ENCODE measurements at regions not wholly inside any gene's neighbourhood (a gene's known extent, or its start where the extent isn't known, plus 50 kb on each side); places are given as distances from the start of the nearest gene placed in this dataset.

GRCh38 chr6:145323646-145324045 is 411.7 kb downstream of the EPM2A start:
- Mint-ChIP-seq H3K4me1 (ENCODE audit: low read depth) (no peaks in the 10 kb centered on the region), H3K9me3 (no peaks in the 10 kb centered on the region), H3K36me3 (ENCODE audit: low read depth) (no peaks in the 10 kb centered on the region), H3K27ac (no peak overlapping the region), H3K4me3 (no peak overlapping the region), H3K27me3 (no peaks in the 10 kb centered on the region)
- intact Hi-C loops (cut with micrococcal nuclease) = no loop called here
- ChIA-PET CTCF (no interaction called here), POLR2A (no interaction called here)
- TF ChIP-seq, protein P1, sequence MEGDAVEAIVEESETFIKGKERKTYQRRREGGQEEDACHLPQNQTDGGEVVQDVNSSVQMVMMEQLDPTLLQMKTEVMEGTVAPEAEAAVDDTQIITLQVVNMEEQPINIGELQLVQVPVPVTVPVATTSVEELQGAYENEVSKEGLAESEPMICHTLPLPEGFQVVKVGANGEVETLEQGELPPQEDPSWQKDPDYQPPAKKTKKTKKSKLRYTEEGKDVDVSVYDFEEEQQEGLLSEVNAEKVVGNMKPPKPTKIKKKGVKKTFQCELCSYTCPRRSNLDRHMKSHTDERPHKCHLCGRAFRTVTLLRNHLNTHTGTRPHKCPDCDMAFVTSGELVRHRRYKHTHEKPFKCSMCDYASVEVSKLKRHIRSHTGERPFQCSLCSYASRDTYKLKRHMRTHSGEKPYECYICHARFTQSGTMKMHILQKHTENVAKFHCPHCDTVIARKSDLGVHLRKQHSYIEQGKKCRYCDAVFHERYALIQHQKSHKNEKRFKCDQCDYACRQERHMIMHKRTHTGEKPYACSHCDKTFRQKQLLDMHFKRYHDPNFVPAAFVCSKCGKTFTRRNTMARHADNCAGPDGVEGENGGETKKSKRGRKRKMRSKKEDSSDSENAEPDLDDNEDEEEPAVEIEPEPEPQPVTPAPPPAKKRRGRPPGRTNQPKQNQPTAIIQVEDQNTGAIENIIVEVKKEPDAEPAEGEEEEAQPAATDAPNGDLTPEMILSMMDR (IDR thresholded peaks at IDR 0.05) = no peak
- DNase-seq (no peak), ATAC-seq (no peak)

GRCh38 chr6:145327586-145327985 is 407.7 kb downstream of the EPM2A start:
- Mint-ChIP-seq H3K27ac (no peak overlapping the region), H3K36me3 (ENCODE audit: low read depth) (no peaks in the 10 kb centered on the region), H3K4me1 (ENCODE audit: low read depth) (no peaks in the 10 kb centered on the region), H3K27me3 (peaks cover 1% of the 10 kb centered on the region), H3K9me3 (no peaks in the 10 kb centered on the region), H3K4me3 (no peak overlapping the region)
- intact Hi-C loops (cut with micrococcal nuclease) = no loop called here
- DNase-seq = no peak
- TF ChIP-seq, protein P1 (IDR thresholded peaks at IDR 0.05) = no peak
- CTCF ChIA-PET = no interaction called here
- ATAC-seq = no peak
- POLR2A ChIA-PET = no interaction called here

DNA sequence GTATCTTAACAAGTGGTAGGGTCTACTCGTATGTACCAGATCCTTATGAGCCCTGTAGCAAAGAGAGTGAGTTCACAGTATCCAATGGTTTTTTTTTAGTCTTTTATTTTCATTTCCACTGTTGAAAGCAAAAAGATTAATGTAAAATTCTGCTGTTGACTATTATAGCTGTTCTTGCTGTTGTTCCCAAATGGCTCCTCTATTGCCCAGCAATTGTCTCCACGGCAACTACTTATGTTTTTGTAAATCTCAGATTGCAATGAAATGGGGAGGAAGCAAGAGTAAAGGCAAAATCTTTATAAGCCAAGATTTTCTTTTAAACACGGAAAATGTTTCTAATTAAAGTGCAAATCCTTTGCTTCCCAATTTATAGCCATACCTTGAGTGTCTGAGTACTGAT is 406.1 kb downstream of the EPM2A start:
- Mint-ChIP-seq H3K4me3 (no peak overlapping the region), H3K9me3 (no peaks in the 10 kb centered on the region), H3K4me1 (ENCODE audit: low read depth) (no peaks in the 10 kb centered on the region), H3K27me3 (peaks cover 1% of the 10 kb centered on the region), H3K27ac (no peak overlapping the region), H3K36me3 (ENCODE audit: low read depth) (no peaks in the 10 kb centered on the region)
- ChIA-PET CTCF (no interaction called here), POLR2A (no interaction called here)
- intact Hi-C loops (cut with micrococcal nuclease) = no loop called here
- DNase-seq (no peak), ATAC-seq (no peak)
- TF ChIP-seq, protein P1 (IDR thresholded peaks at IDR 0.05) = no peak

- H3K27ac Mint-ChIP-seq = no peak overlapping the region
- H3K27me3 Mint-ChIP-seq = peaks cover 1% of the 10 kb centered on the region
- no peak overlapping the region for H3K4me3 Mint-ChIP-seq
- no peaks in the 10 kb centered on the region for H3K9me3 Mint-ChIP-seq
- no peaks in the 10 kb centered on the region for H3K36me3 Mint-ChIP-seq (ENCODE audit: low read depth)
- TF ChIP-seq, protein P1 (IDR thresholded peaks at IDR 0.05) = no peak
- intact Hi-C loops (cut with micrococcal nuclease) = no loop called here
- ChIA-PET POLR2A (no interaction called here), CTCF (no interaction called here)
- ATAC-seq (no peak), DNase-seq (no peak)
- H3K4me1 Mint-ChIP-seq (ENCODE audit: low read depth) = no peaks in the 10 kb centered on the region
Measured at GRCh38 chr6:145331066-145331465, 404.3 kb downstream of the EPM2A start.

DNA sequence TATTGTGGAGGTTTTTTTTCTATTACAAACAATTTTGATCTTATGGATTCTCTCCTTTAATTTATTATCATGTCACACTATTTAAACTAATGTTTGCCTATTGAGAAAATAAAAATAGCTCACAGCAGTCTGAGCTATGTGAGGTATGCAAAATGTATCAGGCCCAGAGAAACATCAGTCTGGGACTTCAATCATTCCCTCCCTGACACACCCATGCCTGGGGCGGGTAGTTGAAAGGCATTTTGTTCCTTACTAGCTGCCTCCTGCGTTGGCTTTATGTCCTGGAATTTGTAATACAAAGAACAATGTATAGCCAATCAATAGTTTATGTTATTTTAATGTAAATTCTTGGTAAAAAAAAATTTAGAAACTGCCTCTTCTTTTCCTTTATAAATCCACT is 403.3 kb downstream of the EPM2A start:
- Mint-ChIP-seq H3K36me3 (ENCODE audit: low read depth) (no peaks in the 10 kb centered on the region), H3K27ac (no peak overlapping the region), H3K9me3 (no peaks in the 10 kb centered on the region), H3K27me3 (peaks cover 1% of the 10 kb centered on the region), H3K4me3 (no peak overlapping the region), H3K4me1 (ENCODE audit: low read depth) (no peaks in the 10 kb centered on the region)
- no peak for ATAC-seq
- ChIA-PET POLR2A (no interaction called here), CTCF (no interaction called here)
- DNase-seq = no peak
- TF ChIP-seq, protein P1 (IDR thresholded peaks at IDR 0.05) = no peak
- intact Hi-C loops (cut with micrococcal nuclease) = no loop called here
